ENCODE measurements at regions not wholly inside any gene's neighbourhood (a gene's known extent, or its start where the extent isn't known, plus 50 kb on each side); places are given as distances from the start of the nearest gene placed in this dataset.

- no peak for TF ChIP-seq CTCF (IDR thresholded peaks at IDR 0.05 in 8 of 11, conservative IDR thresholded peaks at IDR 0.05 in 3 of 11)
- TF ChIP-seq POLR2A (IDR thresholded peaks at IDR 0.05): no peak
Measured at GRCh38 chr4:135604531-135604930, 1402.9 kb upstream of the PABPC4L start.
